Neuronal stem cell (in vitro differentiated cells): ENCODE measurements at regions not wholly inside any gene's neighbourhood (a gene's known extent, or its start where the extent isn't known, plus 50 kb on each side); places are given as distances from the start of the nearest gene placed in this dataset.

Source experiments
- DNase-seq: peaks from one replicate; pipeline ENCODE4 v3.0.0-alpha.2; 2013; ENCODE audit warnings: low spot score
- H2AFZ ChIP-seq: one replicate; pipeline ENCODE4 v1.6.1; 2013; ENCODE audit warnings: mild to moderate bottlenecking, low read length, inconsistent platforms
- H2AK5ac ChIP-seq: 2 replicates; pipeline ENCODE4 v1.6.1; 2013; ENCODE audit warnings: low read depth, mild to moderate bottlenecking, inconsistent platforms, low read length, moderate library complexity, mixed read lengths
- H2BK120ac ChIP-seq: 2 replicates; pipeline ENCODE4 v1.6.1; 2013; ENCODE audit warnings: low read depth, mild to moderate bottlenecking, inconsistent platforms, low read length, moderate library complexity, mixed read lengths
- H2BK12ac ChIP-seq: one replicate; pipeline ENCODE4 v1.6.1; 2013; ENCODE audit warnings: low read length, inconsistent platforms
- H2BK15ac ChIP-seq: 2 replicates; pipeline ENCODE4 v1.6.1; 2013; ENCODE audit warnings: mild to moderate bottlenecking, low read length, inconsistent platforms, mixed read lengths
- H2BK5ac ChIP-seq: one replicate; pipeline ENCODE4 v1.6.1; 2013; ENCODE audit warnings: inconsistent platforms, mild to moderate bottlenecking, low read length, moderate library complexity
- H3K14ac ChIP-seq: one replicate; pipeline ENCODE4 v1.6.1; 2013; ENCODE audit warnings: low read length, inconsistent platforms
- H3K18ac ChIP-seq: 2 replicates; pipeline ENCODE4 v1.6.1; 2013; ENCODE audit warnings: low read length, inconsistent platforms
- H3K23ac ChIP-seq: 2 replicates; pipeline ENCODE4 v1.6.1; 2013; ENCODE audit warnings: low read depth, mild to moderate bottlenecking, mixed read lengths, low read length, inconsistent platforms; ENCODE audit not compliant: poor library complexity
- H3K27ac ChIP-seq: replicated peaks from 3 replicates; pipeline ENCODE4 v1.5.1; 2013; ENCODE audit warnings: low read length, inconsistent platforms
- H3K27me3 ChIP-seq, 3 experiments: 2 replicates each; pipeline ENCODE4 v1.6.1; 2013; ENCODE audit warnings: low read length in 3 of 3, mild to moderate bottlenecking in 2 of 3, inconsistent platforms in 1 of 3, low read depth in 1 of 3, mixed read lengths in 1 of 3, moderate library complexity in 1 of 3; ENCODE audit not compliant: control insufficient read depth in 3 of 3, insufficient read depth in 3 of 3
- H3K36me3 ChIP-seq, 2 donors: replicated peaks in 1 of 2; 2 replicates each; pipeline ENCODE4 v1.6.1; 2013; ENCODE audit warnings: low read length in 2 of 2; ENCODE audit not compliant: control insufficient read depth in 2 of 2, insufficient read depth in 2 of 2
- H3K4ac ChIP-seq: 2 replicates; pipeline ENCODE4 v1.6.1; 2013; ENCODE audit warnings: inconsistent platforms, mild to moderate bottlenecking, low read length, moderate library complexity
- H3K4me1 ChIP-seq, 2 donors: 1 replicate in 1 of 2; 2 replicates in 1 of 2; pipeline ENCODE4 v1.6.1; 2013; ENCODE audit warnings: low read length in 2 of 2, low read depth in 1 of 2; ENCODE audit not compliant: control insufficient read depth in 2 of 2, insufficient read depth in 1 of 2
- H3K4me2 ChIP-seq: one replicate; pipeline ENCODE4 v1.6.1; 2013; ENCODE audit warnings: mild to moderate bottlenecking, low read length, inconsistent platforms; ENCODE audit not compliant: insufficient read depth, poor library complexity, severe bottlenecking
- H3K4me3 ChIP-seq, 2 donors: 2 replicates each; pipeline ENCODE4 v1.5.1; 2013; ENCODE audit warnings: low read length in 2 of 2, mild to moderate bottlenecking in 2 of 2, inconsistent platforms in 1 of 2, moderate library complexity in 1 of 2
- H3K79me1 ChIP-seq: one replicate; pipeline ENCODE4 v1.6.1; 2013; ENCODE audit warnings: low read depth, mild to moderate bottlenecking, inconsistent platforms, low read length, moderate library complexity
- H3K9ac ChIP-seq: one replicate; pipeline ENCODE4 v1.6.1; 2013; ENCODE audit warnings: mild to moderate bottlenecking, low read depth, low read length, inconsistent platforms; ENCODE audit not compliant: poor library complexity
- H3K9me3 ChIP-seq, 2 donors: replicated peaks in 1 of 2; 2 replicates each; pipeline versions ENCODE3 to v1.6.1; 2013; ENCODE audit warnings: low read length in 2 of 2, mild to moderate bottlenecking in 2 of 2, inconsistent platforms in 1 of 2, low read depth in 1 of 2, mixed read lengths in 1 of 2, moderate library complexity in 1 of 2; ENCODE audit not compliant: control insufficient read depth in 2 of 2, insufficient read depth in 1 of 2
- H4K8ac ChIP-seq: one replicate; pipeline ENCODE4 v1.6.1; 2013; ENCODE audit warnings: low read depth, mild to moderate bottlenecking, inconsistent platforms, low read length, moderate library complexity
- H4K91ac ChIP-seq: one replicate; pipeline ENCODE4 v1.6.1; 2013; ENCODE audit warnings: low read length, low read depth, mild to moderate bottlenecking, inconsistent platforms; ENCODE audit not compliant: poor library complexity
- WGBS, 2 donors: extraction: QIAGEN DNeasy Blood & Tissue Kit; methylation state at CpG; one replicate each; pipeline ENCODE4 v1.1.7; 2013; ENCODE audit warnings: missing lambda C conversion rate in 2 of 2, mixed read lengths in 1 of 2; ENCODE audit not compliant: insufficient read length in 2 of 2, insufficient replicate concordance in 1 of 2; ENCODE audit errors: extremely low coverage in 2 of 2; 5-methylcytosine and 5-hydroxymethylcytosine counted together

GRCh38 chr1:235022981-235023710 lies 105.5 kb downstream of the TOMM20 start:
- no peak for DNase-seq

DNA sequence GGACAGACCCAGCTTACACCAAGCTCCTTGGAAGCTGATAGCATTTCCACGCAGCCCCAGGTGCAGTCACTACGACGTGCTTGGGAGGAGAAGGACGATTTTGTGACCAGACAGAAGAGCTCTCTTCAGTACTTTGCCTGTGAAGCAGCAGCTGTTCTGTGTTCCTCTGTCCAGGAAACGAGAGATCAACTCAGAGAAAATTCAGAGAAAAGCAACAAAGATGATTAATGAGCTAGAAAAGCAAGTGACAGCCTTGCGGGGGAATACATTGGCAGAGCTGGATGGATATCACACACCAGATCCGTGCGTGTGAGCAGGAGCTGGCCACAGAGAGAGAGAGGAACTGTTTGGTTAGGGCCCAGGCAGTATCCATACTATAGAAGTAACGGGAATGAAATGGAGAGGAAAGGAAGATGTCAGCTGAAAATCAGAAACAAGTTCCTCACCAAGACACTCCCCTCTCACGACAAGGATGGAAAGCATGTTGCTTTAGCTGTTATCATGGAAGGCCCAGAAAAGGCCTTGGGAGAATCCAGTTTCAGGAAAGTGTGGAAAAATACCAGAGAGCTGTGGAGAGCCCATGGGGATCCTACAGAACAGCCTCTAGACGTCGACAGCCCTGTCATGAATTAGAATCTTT lies 106.2 kb downstream of the TOMM20 start:
- no peak overlapping the region for H3K27ac ChIP-seq
- H2BK12ac ChIP-seq = no peak overlapping the region
- H3K4me2 ChIP-seq = no peak overlapping the region
- DNase-seq = no peak
- H3K4me3 ChIP-seq = no peak overlapping the region
- H2BK15ac ChIP-seq = no peak overlapping the region
- no peak overlapping the region for H2BK5ac ChIP-seq
- H3K4me1 ChIP-seq = peaks cover 13 to 26% of the 10 kb centered on the region in 2 donors
- H3K14ac ChIP-seq = no peak overlapping the region
- peak overlapping the region; percentile 59 for H2AFZ ChIP-seq
- H4K8ac ChIP-seq = no peak overlapping the region
- H3K18ac ChIP-seq = no peak overlapping the region
- no CpG with 5 or more reads among the region's 12 CpGs for WGBS, 2 donors
- peaks cover 8 to 15% of the 10 kb centered on the region in 2 donors for H3K9me3 ChIP-seq
- peaks cover 0 to 1% of the 10 kb centered on the region in 2 donors for H3K36me3 ChIP-seq
- no peaks in the 10 kb centered on the region for H3K27me3 ChIP-seq
- no peak overlapping the region for H2AK5ac ChIP-seq
- no peak overlapping the region for H4K91ac ChIP-seq
- no peak overlapping the region for H3K4ac ChIP-seq
- H3K23ac ChIP-seq = no peak overlapping the region
- no peak overlapping the region for H3K9ac ChIP-seq
- H3K79me1 ChIP-seq = no peaks in the 10 kb centered on the region
- H2BK120ac ChIP-seq = no peak overlapping the region

More at GRCh38 chr1:235022981-235023710, 105.5 kb downstream of the TOMM20 start:
- Histone ChIP-seq H3K79me1 (no peaks in the 10 kb centered on the region), H3K36me3 (peaks cover 0 to 1% of the 10 kb centered on the region in 2 donors), H2BK5ac (no peak overlapping the region), H3K9me3 (peaks cover 8 to 12% of the 10 kb centered on the region in 2 donors), H2BK15ac (no peak overlapping the region), H3K27me3 (peaks cover 0 to under 1% (median 0%) of the 10 kb centered on the region in 3 experiments), H4K91ac (no peak overlapping the region), H3K27ac (no peak overlapping the region), H2BK12ac (no peak overlapping the region), H3K14ac (no peak overlapping the region), H2AK5ac (no peak overlapping the region), H3K4me1 (peaks cover 13 to 24% of the 10 kb centered on the region in 2 donors), H3K4ac (no peak overlapping the region), H3K4me2 (no peak overlapping the region), H2AFZ (peak overlapping the region; percentile 59), H2BK120ac (no peak overlapping the region), H3K23ac (no peak overlapping the region), H3K4me3 (no peak overlapping the region), H3K9ac (no peak overlapping the region), H3K18ac (no peak overlapping the region), H4K8ac (no peak overlapping the region)
- WGBS, 2 donors = no CpG with 5 or more reads among the region's 13 CpGs

DNA sequence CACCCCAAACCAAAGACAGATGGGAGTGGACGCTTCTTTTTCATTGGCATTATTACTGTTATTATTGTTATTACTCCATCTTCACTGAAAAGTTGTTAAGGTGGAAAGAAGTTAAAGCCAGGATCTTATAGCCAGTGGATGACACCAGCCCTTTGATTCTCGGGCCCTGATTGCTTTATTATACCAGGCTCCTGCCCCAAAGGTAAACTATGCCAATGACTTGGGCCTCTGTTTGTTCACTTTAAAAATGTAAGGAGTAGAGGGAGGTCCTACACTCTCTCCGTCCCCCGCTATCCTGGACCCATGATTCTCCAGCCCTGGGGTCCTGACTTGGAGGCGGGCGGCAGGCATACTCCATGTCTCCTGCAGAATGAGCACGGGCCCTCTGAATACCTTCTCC lies 106.8 kb downstream of the TOMM20 start:
- Histone ChIP-seq H3K18ac (no peak overlapping the region), H3K4me2 (no peak overlapping the region), H2BK5ac (no peak overlapping the region), H3K36me3 (no peaks in the 10 kb centered on the region), H3K9ac (no peak overlapping the region), H2BK12ac (no peak overlapping the region), H2AFZ (no peak overlapping the region), H3K23ac (no peak overlapping the region), H3K4me3 (no peak overlapping the region), H4K8ac (no peak overlapping the region), H3K27ac (no peak overlapping the region), H2AK5ac (no peak overlapping the region), H3K14ac (no peak overlapping the region), H3K79me1 (no peaks in the 10 kb centered on the region), H2BK120ac (no peak overlapping the region), H4K91ac (no peak overlapping the region), H3K4me1 (peaks cover 13 to 26% of the 10 kb centered on the region in 2 donors), H3K4ac (no peak overlapping the region), H3K9me3 (peaks cover 3 to 14% of the 10 kb centered on the region in 2 donors), H2BK15ac (no peak overlapping the region), H3K27me3 (no peaks in the 10 kb centered on the region)
- no peak for DNase-seq
- WGBS, 2 donors = no CpG with 5 or more reads among the region's 7 CpGs

DNA sequence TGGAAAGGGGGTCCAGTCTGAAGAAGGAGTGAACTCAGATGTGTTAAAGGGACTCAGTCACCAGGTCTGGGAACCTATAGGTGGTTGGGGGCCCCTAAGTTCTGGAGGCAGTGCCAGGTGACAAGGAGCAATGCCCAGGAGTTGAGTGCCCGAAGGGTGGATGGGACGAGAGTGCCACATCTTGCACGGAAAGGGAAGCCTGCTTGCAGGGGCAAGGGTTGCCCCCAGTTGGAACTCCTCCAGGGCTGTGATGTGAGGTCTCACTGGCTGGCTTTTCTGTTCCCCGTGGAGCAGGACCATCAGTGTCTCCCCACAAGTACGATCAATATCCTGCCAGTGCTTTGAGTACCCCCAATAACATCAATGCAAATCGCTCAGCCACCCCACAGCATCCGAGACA lies 107.3 kb downstream of the TOMM20 start:
- Histone ChIP-seq H3K79me1 (no peaks in the 10 kb centered on the region), H4K8ac (no peak overlapping the region), H3K18ac (peak overlapping the region; percentile 33), H2AK5ac (no peak overlapping the region), H2BK12ac (no peak overlapping the region), H3K27ac (no peak overlapping the region), H3K36me3 (no peaks in the 10 kb centered on the region), H3K4ac (no peak overlapping the region), H3K27me3 (no peaks in the 10 kb centered on the region), H2BK15ac (no peak overlapping the region), H3K4me1 (peaks cover 13 to 26% of the 10 kb centered on the region in 2 donors), H3K23ac (no peak overlapping the region), H3K9me3 (peaks cover 2 to 14% of the 10 kb centered on the region in 2 donors), H2BK120ac (no peak overlapping the region), H4K91ac (no peak overlapping the region), H2AFZ (no peak overlapping the region), H3K4me2 (no peak overlapping the region), H2BK5ac (peak overlapping the region; percentile 29), H3K14ac (no peak overlapping the region), H3K4me3 (no peak overlapping the region), H3K9ac (no peak overlapping the region)
- WGBS, 2 donors = no CpG with 5 or more reads among the region's 7 CpGs
- no peak for DNase-seq
